DOHH2 (cell line): ENCODE measurements at regions not wholly inside any gene's neighbourhood (a gene's known extent, or its start where the extent isn't known, plus 50 kb on each side); places are given as distances from the start of the nearest gene placed in this dataset.

Experiments
- H3F3A ChIP-seq: fragments of 200-600 bp; sonication (generic), shearing (Covaris generic); 2 replicates; pipeline ENCODE4 v1.6.0; 2016; ENCODE audit warnings: antibody characterized with exemption, mild to moderate bottlenecking; ENCODE audit not compliant: control insufficient read depth, insufficient read depth
- H3K27ac ChIP-seq: fragments of 200-600 bp; sonication (generic); 2 replicates; pipeline ENCODE4 v1.5.1; 2014; ENCODE audit warnings: low read depth, mild to moderate bottlenecking, low read length, moderate library complexity
- H3K27me3 ChIP-seq: fragments of 200-600 bp; sonication (generic); 2 replicates; pipeline ENCODE4 v1.6.1; 2014; ENCODE audit warnings: mild to moderate bottlenecking, low read length, mixed read lengths; ENCODE audit not compliant: control insufficient read depth
- H3K36me3 ChIP-seq: fragments of 200-600 bp; sonication (generic); 2 replicates; pipeline ENCODE4 v1.6.1; 2014; ENCODE audit warnings: mild to moderate bottlenecking, low read length, moderate library complexity, mixed read lengths; ENCODE audit not compliant: control insufficient read depth
- H3K4me1 ChIP-seq: fragments of 200-600 bp; sonication (generic); 2 replicates; pipeline ENCODE4 v1.6.1; 2014; ENCODE audit warnings: mild to moderate bottlenecking, low read length, mixed read lengths; ENCODE audit not compliant: control insufficient read depth
- H3K4me2 ChIP-seq: fragments of 200-600 bp; sonication (generic); 2 replicates; pipeline ENCODE4 v1.6.0; 2014; ENCODE audit warnings: mild to moderate bottlenecking, low read length, moderate library complexity
- H3K4me3 ChIP-seq: fragments of 200-600 bp; sonication (generic); 2 replicates; pipeline ENCODE4 v1.5.1; 2014; ENCODE audit warnings: mild to moderate bottlenecking, low read length, mixed read lengths
- H3K79me2 ChIP-seq: fragments of 200-600 bp; sonication (generic); 2 replicates; pipeline ENCODE4 v1.6.1; 2014; ENCODE audit warnings: mild to moderate bottlenecking, low read length, mixed read lengths; ENCODE audit not compliant: control insufficient read depth
- H3K9me2 ChIP-seq: fragments of 200-600 bp; sonication (generic); replicated peaks from 2 replicates; pipeline ENCODE4 v1.6.1; 2014; ENCODE audit warnings: mild to moderate bottlenecking, low read length, mixed read lengths; ENCODE audit not compliant: control insufficient read depth
- H3K9me3 ChIP-seq: fragments of 200-600 bp; sonication (generic); 2 replicates; pipeline ENCODE4 v1.6.1; 2014; ENCODE audit warnings: antibody characterized with exemption, low read length, mixed read lengths; ENCODE audit not compliant: control insufficient read depth, insufficient read depth
- H4K20me1 ChIP-seq: fragments of 200-600 bp; sonication (generic); 2 replicates; pipeline ENCODE4 v1.6.0; 2014; ENCODE audit warnings: low read depth, mild to moderate bottlenecking, antibody characterized with exemption, low read length, moderate library complexity; ENCODE audit not compliant: control insufficient read depth, insufficient read depth
- CTCF ChIP-seq: fragments of 200-600 bp; sonication (generic); IDR thresholded peaks from one replicate; pipeline ENCODE4 v1.5.1; 2014; ENCODE audit warnings: antibody characterized with exemption, mild to moderate bottlenecking, low read depth, low read length; ENCODE audit not compliant: poor library complexity, severe bottlenecking
- EZH2phosphoT487 ChIP-seq: fragments of 200-600 bp; sonication (generic); IDR thresholded peaks from 2 replicates; pipeline ENCODE4 v1.6.1; 2017; ENCODE audit warnings: borderline replicate concordance, mild to moderate bottlenecking, antibody characterized with exemption, low read length, moderate library complexity, mixed read lengths

GRCh38 chr6:139480356-139481165 is 106.1 kb upstream of the CITED2 start:
- TF ChIP-seq EZH2phosphoT487 (no peak), CTCF (no peak)
- no peaks in the 10 kb centered on the region for H3K27me3 ChIP-seq
- H3K4me1 ChIP-seq = no peaks in the 10 kb centered on the region
- H3F3A ChIP-seq = no peaks in the 10 kb centered on the region
- H3K27ac ChIP-seq = no peak overlapping the region
- H4K20me1 ChIP-seq = no peaks in the 10 kb centered on the region
- H3K4me2 ChIP-seq = no peak overlapping the region
- H3K9me2 ChIP-seq = no peaks in the 10 kb centered on the region
- H3K4me3 ChIP-seq = no peak overlapping the region
- no peaks in the 10 kb centered on the region for H3K79me2 ChIP-seq
- no peaks in the 10 kb centered on the region for H3K9me3 ChIP-seq
- no peaks in the 10 kb centered on the region for H3K36me3 ChIP-seq

- no peaks in the 10 kb centered on the region for H3K36me3 ChIP-seq
- H3K27me3 ChIP-seq = no peaks in the 10 kb centered on the region
- no peaks in the 10 kb centered on the region for H3K4me1 ChIP-seq
- no peaks in the 10 kb centered on the region for H3K9me3 ChIP-seq
- H4K20me1 ChIP-seq = no peaks in the 10 kb centered on the region
- H3K27ac ChIP-seq = no peak overlapping the region
- H3K79me2 ChIP-seq = no peaks in the 10 kb centered on the region
- no peaks in the 10 kb centered on the region for H3F3A ChIP-seq
- no peak overlapping the region for H3K4me2 ChIP-seq
- TF ChIP-seq CTCF (no peak), EZH2phosphoT487 (no peak)
- H3K9me2 ChIP-seq = no peaks in the 10 kb centered on the region
- H3K4me3 ChIP-seq = no peak overlapping the region
Observed at GRCh38 chr6:139479433-139480222, 105.2 kb upstream of the CITED2 start.

GRCh38 chr6:139475646-139476045 is 101.2 kb upstream of the CITED2 start:
- Histone ChIP-seq H3K36me3 (no peaks in the 10 kb centered on the region), H3K4me2 (no peak overlapping the region), H4K20me1 (no peaks in the 10 kb centered on the region), H3K79me2 (no peaks in the 10 kb centered on the region), H3K9me2 (no peaks in the 10 kb centered on the region), H3K4me1 (no peaks in the 10 kb centered on the region), H3K4me3 (no peak overlapping the region), H3K27ac (no peak overlapping the region), H3K9me3 (no peaks in the 10 kb centered on the region), H3F3A (no peaks in the 10 kb centered on the region), H3K27me3 (no peaks in the 10 kb centered on the region)
- no peak for TF ChIP-seq CTCF
- TF ChIP-seq EZH2phosphoT487 = no peak
